Endodermal cell (in vitro differentiated cells): ENCODE measurements at regions not wholly inside any gene's neighbourhood (a gene's known extent, or its start where the extent isn't known, plus 50 kb on each side); places are given as distances from the start of the nearest gene placed in this dataset.

ENCODE experiments used
- DNase-seq: peaks from one replicate; pipeline ENCODE4 v3.0.0-alpha.2; 2017
- H3K27ac ChIP-seq: 2 replicates; pipeline ENCODE4 v1.5.1; 2013; ENCODE audit warnings: mild to moderate bottlenecking, low read depth, low read length, moderate library complexity
- H3K27me3 ChIP-seq: 2 replicates; pipeline ENCODE4 v1.6.1; 2013; ENCODE audit warnings: mild to moderate bottlenecking, low read length, moderate library complexity; ENCODE audit not compliant: insufficient read depth, control insufficient read depth, poor library complexity, severe bottlenecking
- H3K36me3 ChIP-seq: 2 replicates; pipeline ENCODE4 v1.7.0; 2013; ENCODE audit warnings: mild to moderate bottlenecking, low read length, moderate library complexity; ENCODE audit not compliant: control insufficient read depth, insufficient read depth
- H3K4me1 ChIP-seq: one replicate; pipeline ENCODE4 v1.7.0; 2013; ENCODE audit warnings: low read length; ENCODE audit not compliant: control insufficient read depth, insufficient read depth
- H3K4me3 ChIP-seq: 2 replicates; pipeline ENCODE4 v1.5.1; 2013; ENCODE audit warnings: mild to moderate bottlenecking, low read length, moderate library complexity
- H3K9ac ChIP-seq: 2 replicates; pipeline ENCODE4 v1.6.1; 2013; ENCODE audit warnings: mild to moderate bottlenecking, low read length, moderate library complexity; ENCODE audit not compliant: poor library complexity, severe bottlenecking; ENCODE audit errors: extremely low read depth
- H3K9me3 ChIP-seq: 2 replicates; pipeline ENCODE4 v1.6.1; 2013; ENCODE audit warnings: mild to moderate bottlenecking, low read length, moderate library complexity; ENCODE audit not compliant: control insufficient read depth
- H3K27ac Mint-ChIP-seq: 2 replicates; pipeline ENCODE4 v1.8.0; 2020; ENCODE audit warnings: mixed read lengths
- H3K27me3 Mint-ChIP-seq: 2 replicates; pipeline ENCODE4 v1.8.0; 2021; ENCODE audit warnings: mild to moderate bottlenecking, mixed read lengths; ENCODE audit not compliant: insufficient read depth
- H3K36me3 Mint-ChIP-seq: 2 replicates; pipeline ENCODE4 v1.8.0; 2020; ENCODE audit warnings: low read depth, mixed read lengths
- H3K4me1 Mint-ChIP-seq: 2 replicates; pipeline ENCODE4 v1.8.0; 2020; ENCODE audit warnings: mixed read lengths
- H3K4me3 Mint-ChIP-seq: 2 replicates; pipeline ENCODE4 v1.8.0; 2020; ENCODE audit warnings: mild to moderate bottlenecking, moderate library complexity, mixed read lengths
- H3K9me3 Mint-ChIP-seq: 2 replicates; pipeline ENCODE4 v1.8.0; 2020; ENCODE audit warnings: mild to moderate bottlenecking, mixed read lengths
- WGBS, 2 experiments: methylation state at CpG; one replicate each; pipeline versions ENCODE4 v1.1.5 to v1.1.7; 2013; ENCODE audit warnings: missing lambda C conversion rate in 2 of 2, mixed read lengths in 1 of 2; ENCODE audit not compliant: insufficient coverage in 1 of 2, insufficient read length in 1 of 2; 5-methylcytosine and 5-hydroxymethylcytosine counted together
- TF ChIP-seq, protein P1 (sequence below): fragments of 200-600 bp; sonication (generic); conservative IDR thresholded peaks from 2 replicates; pipeline ENCODE4 v1.5.0; 2021; ENCODE audit warnings: antibody characterized with exemption, mild to moderate bottlenecking

DNA sequence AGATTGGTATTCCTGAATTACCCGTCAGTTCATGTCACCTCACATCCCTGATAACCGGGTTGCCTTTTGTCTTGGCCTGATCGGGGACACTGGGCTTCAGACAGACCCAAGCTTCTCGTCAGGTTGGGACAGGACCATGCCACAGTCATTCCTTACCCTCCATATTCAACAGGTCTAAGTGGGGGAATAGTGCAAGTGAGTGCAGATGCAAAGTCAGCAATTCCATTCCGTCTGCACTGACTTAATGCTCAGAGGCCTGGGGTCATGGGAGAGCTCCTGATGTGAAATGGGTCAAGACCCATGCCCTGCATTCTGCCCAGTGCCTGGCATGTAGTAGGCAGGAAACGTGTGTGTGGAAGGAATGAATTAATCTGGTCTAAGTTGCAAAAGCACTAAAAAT, 95.4 kb upstream of the PITRM1 start:
- Histone ChIP-seq H3K27me3 (no peaks in the 10 kb centered on the region), H3K4me3 (no peak overlapping the region), H3K9ac (no peak overlapping the region), H3K9me3 (no peaks in the 10 kb centered on the region), H3K4me1 (no peaks in the 10 kb centered on the region), H3K36me3 (no peaks in the 10 kb centered on the region), H3K27ac (no peak overlapping the region)
- H3K4me3 Mint-ChIP-seq: no peak overlapping the region
- TF ChIP-seq, protein P1, sequence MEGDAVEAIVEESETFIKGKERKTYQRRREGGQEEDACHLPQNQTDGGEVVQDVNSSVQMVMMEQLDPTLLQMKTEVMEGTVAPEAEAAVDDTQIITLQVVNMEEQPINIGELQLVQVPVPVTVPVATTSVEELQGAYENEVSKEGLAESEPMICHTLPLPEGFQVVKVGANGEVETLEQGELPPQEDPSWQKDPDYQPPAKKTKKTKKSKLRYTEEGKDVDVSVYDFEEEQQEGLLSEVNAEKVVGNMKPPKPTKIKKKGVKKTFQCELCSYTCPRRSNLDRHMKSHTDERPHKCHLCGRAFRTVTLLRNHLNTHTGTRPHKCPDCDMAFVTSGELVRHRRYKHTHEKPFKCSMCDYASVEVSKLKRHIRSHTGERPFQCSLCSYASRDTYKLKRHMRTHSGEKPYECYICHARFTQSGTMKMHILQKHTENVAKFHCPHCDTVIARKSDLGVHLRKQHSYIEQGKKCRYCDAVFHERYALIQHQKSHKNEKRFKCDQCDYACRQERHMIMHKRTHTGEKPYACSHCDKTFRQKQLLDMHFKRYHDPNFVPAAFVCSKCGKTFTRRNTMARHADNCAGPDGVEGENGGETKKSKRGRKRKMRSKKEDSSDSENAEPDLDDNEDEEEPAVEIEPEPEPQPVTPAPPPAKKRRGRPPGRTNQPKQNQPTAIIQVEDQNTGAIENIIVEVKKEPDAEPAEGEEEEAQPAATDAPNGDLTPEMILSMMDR: no peak
- H3K36me3 Mint-ChIP-seq: no peaks in the 10 kb centered on the region
- no peak for DNase-seq
- 90 to 94% methylated on average over 3 to 6 of the region's 6 CpGs for WGBS, 2 experiments
- H3K27me3 Mint-ChIP-seq: peaks cover 15% of the 10 kb centered on the region
- peaks cover 30% of the 10 kb centered on the region for H3K4me1 Mint-ChIP-seq
- H3K9me3 Mint-ChIP-seq: no peaks in the 10 kb centered on the region
- H3K27ac Mint-ChIP-seq: no peak overlapping the region

DNA sequence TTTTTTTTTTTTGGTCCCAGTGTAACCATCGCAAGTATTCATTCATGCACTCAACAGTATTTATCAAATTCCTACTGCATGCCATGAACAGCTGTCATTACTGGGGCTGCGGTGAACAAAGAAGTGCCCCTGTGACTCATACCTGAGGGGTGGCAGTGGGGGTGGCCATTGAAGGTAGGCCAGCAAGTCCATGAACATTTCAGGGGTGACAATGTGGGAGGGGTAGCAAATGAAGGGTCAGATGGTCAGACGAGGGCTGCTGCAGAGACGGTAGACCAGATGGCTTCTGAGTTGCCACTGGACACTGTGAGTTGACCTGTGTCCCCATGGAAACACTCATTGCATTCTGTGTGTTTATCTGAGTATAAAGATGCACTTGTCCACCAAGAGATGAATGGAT, 92.5 kb upstream of the PITRM1 start:
- H3K4me1 Mint-ChIP-seq: peaks cover 8% of the 10 kb centered on the region
- no peaks in the 10 kb centered on the region for H3K36me3 ChIP-seq
- no peak overlapping the region for H3K27ac Mint-ChIP-seq
- H3K9me3 ChIP-seq: no peaks in the 10 kb centered on the region
- TF ChIP-seq, protein P1: no peak
- H3K27me3 ChIP-seq: no peaks in the 10 kb centered on the region
- H3K9me3 Mint-ChIP-seq: no peaks in the 10 kb centered on the region
- H3K4me3 Mint-ChIP-seq: no peak overlapping the region
- no peaks in the 10 kb centered on the region for H3K4me1 ChIP-seq
- peaks cover 5% of the 10 kb centered on the region for H3K27me3 Mint-ChIP-seq
- no peak overlapping the region for H3K4me3 ChIP-seq
- H3K36me3 Mint-ChIP-seq: no peaks in the 10 kb centered on the region
- WGBS, 2 experiments: 94 to 100% methylated on average over 3 to 4 of the region's 4 CpGs
- no peak overlapping the region for H3K27ac ChIP-seq
- no peak for DNase-seq
- no peak overlapping the region for H3K9ac ChIP-seq

DNA sequence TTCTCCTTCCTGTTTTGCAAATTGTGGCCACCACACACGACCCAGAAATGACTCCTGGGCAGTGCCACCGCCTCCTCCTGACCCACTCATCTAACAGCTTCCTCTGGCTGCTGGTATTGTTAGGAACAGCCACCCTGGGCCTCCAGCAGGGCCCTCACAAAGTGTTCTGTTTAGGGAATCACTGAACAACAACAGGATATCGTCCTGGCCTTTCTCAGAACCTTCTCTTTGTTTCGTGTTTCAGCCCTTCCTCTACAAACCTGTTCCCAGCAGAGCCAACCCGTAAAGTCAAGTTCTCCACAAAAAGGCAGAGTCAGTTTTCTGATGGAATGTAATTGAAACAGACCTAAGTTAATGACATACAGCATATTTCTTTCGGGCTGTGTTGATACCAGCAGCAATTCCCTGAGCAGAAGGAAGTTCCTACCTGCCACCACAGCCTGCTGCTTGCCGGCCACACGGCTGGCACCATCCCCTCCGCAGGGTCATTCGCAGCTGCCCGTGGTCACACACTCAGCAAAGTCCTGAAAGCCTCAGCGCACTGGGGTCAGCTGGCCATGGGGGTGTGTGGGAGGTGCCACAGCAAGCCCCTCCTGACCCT, 91.7 kb upstream of the PITRM1 start:
- Mint-ChIP-seq H3K27me3 (no peaks in the 10 kb centered on the region), H3K9me3 (no peaks in the 10 kb centered on the region), H3K36me3 (no peaks in the 10 kb centered on the region), H3K27ac (no peak overlapping the region), H3K4me3 (no peak overlapping the region), H3K4me1 (peaks cover 4% of the 10 kb centered on the region)
- H3K27me3 ChIP-seq: no peaks in the 10 kb centered on the region
- DNase-seq: no peak
- 67 to 85% methylated on average over 3 to 12 of the region's 12 CpGs for WGBS, 2 experiments
- no peaks in the 10 kb centered on the region for H3K4me1 ChIP-seq
- H3K9ac ChIP-seq: no peak overlapping the region
- no peak overlapping the region for H3K4me3 ChIP-seq
- TF ChIP-seq, protein P1: no peak
- no peaks in the 10 kb centered on the region for H3K9me3 ChIP-seq
- no peaks in the 10 kb centered on the region for H3K36me3 ChIP-seq
- no peak overlapping the region for H3K27ac ChIP-seq
